Nephron (organoid): ENCODE measurements at regions not wholly inside any gene's neighbourhood (a gene's known extent, or its start where the extent isn't known, plus 50 kb on each side); places are given as distances from the start of the nearest gene placed in this dataset.

ENCODE experiments used
- H3K27ac Mint-ChIP-seq, 3 experiments: 2 replicates each; pipeline ENCODE4 v1.8.0; 2020; ENCODE audit warnings: mixed read lengths in 3 of 3, mild to moderate bottlenecking in 2 of 3, moderate library complexity in 1 of 3
- H3K27me3 Mint-ChIP-seq: 2 replicates; pipeline ENCODE4 v1.8.0; 2021; ENCODE audit warnings: low read depth, mild to moderate bottlenecking, moderate library complexity, mixed read lengths
- H3K36me3 Mint-ChIP-seq: 2 replicates; pipeline ENCODE4 v1.8.0; 2020; ENCODE audit warnings: low read depth, mixed read lengths
- H3K4me1 Mint-ChIP-seq: 2 replicates; pipeline ENCODE4 v1.8.0; 2020; ENCODE audit warnings: mixed read lengths
- H3K4me3 Mint-ChIP-seq, 3 experiments: 2 replicates each; pipeline ENCODE4 v1.8.0; 2020; ENCODE audit warnings: mild to moderate bottlenecking in 3 of 3, mixed read lengths in 3 of 3, moderate library complexity in 2 of 3
- H3K9me3 Mint-ChIP-seq: 2 replicates; pipeline ENCODE4 v1.8.0; 2020; ENCODE audit warnings: mixed read lengths
- TF ChIP-seq, protein P1 (sequence below), 3 experiments: fragments of 200-600 bp; sonication (generic); IDR thresholded peaks; one replicate each; pipeline ENCODE4 v1.5.0; 2021; ENCODE audit warnings: antibody characterized with exemption in 3 of 3; ENCODE audit not compliant: unreplicated experiment in 3 of 3

DNA sequence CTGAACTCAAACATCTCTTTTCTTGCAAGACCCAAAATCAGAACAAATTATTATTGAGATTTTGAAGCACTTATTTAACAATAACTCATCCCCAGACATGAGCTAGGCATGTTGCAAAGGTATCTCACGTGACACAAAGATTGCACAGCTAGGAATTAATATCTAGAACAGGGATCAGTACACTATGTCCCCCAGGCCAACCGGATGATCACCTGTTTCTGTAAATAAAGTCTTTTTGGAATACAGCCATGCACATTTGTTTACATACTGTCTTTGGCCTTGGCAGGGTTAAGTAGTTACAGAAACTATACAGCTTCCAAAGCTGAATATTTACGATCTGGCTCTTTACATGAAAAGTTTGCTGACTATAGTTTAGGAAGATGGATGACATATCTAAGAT is 287.7 kb downstream of the ACTL7B start:
- no peaks in the 10 kb centered on the region for H3K36me3 Mint-ChIP-seq
- H3K27me3 Mint-ChIP-seq: peaks cover 48% of the 10 kb centered on the region
- H3K4me3 Mint-ChIP-seq: no peak overlapping the region
- H3K27ac Mint-ChIP-seq: no peak overlapping the region
- H3K9me3 Mint-ChIP-seq: no peaks in the 10 kb centered on the region
- peaks cover 11% of the 10 kb centered on the region for H3K4me1 Mint-ChIP-seq
- TF ChIP-seq, protein P1, sequence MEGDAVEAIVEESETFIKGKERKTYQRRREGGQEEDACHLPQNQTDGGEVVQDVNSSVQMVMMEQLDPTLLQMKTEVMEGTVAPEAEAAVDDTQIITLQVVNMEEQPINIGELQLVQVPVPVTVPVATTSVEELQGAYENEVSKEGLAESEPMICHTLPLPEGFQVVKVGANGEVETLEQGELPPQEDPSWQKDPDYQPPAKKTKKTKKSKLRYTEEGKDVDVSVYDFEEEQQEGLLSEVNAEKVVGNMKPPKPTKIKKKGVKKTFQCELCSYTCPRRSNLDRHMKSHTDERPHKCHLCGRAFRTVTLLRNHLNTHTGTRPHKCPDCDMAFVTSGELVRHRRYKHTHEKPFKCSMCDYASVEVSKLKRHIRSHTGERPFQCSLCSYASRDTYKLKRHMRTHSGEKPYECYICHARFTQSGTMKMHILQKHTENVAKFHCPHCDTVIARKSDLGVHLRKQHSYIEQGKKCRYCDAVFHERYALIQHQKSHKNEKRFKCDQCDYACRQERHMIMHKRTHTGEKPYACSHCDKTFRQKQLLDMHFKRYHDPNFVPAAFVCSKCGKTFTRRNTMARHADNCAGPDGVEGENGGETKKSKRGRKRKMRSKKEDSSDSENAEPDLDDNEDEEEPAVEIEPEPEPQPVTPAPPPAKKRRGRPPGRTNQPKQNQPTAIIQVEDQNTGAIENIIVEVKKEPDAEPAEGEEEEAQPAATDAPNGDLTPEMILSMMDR (IDR thresholded peaks at IDR 0.05; ENCODE audit: unreplicated experiment in 3 of 3): no peak

DNA sequence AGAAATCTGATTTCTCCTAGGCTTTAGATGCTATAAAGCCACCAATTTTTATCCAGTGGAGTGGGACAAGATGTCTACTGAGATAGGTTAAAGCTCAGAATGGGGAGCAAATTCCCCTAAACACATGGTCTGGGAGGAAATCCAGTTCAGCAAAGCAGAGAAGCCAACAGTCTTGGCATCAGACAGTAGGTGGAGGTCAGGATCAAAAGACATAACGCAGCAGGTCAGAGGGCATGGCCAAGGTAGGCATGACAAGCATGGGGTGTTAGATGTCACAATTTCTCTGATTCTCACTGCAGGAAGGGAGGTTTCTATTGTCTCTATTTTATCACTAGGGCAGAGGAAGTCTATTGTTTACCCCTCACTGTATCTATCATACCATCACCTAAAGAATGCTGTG is 288.2 kb downstream of the ACTL7B start:
- no peaks in the 10 kb centered on the region for H3K36me3 Mint-ChIP-seq
- peaks cover 11% of the 10 kb centered on the region for H3K4me1 Mint-ChIP-seq
- TF ChIP-seq, protein P1 (IDR thresholded peaks at IDR 0.05; ENCODE audit: unreplicated experiment in 3 of 3): no peak
- peaks cover 47% of the 10 kb centered on the region for H3K27me3 Mint-ChIP-seq
- no peak overlapping the region for H3K4me3 Mint-ChIP-seq
- H3K27ac Mint-ChIP-seq: no peak overlapping the region
- H3K9me3 Mint-ChIP-seq: no peaks in the 10 kb centered on the region

DNA sequence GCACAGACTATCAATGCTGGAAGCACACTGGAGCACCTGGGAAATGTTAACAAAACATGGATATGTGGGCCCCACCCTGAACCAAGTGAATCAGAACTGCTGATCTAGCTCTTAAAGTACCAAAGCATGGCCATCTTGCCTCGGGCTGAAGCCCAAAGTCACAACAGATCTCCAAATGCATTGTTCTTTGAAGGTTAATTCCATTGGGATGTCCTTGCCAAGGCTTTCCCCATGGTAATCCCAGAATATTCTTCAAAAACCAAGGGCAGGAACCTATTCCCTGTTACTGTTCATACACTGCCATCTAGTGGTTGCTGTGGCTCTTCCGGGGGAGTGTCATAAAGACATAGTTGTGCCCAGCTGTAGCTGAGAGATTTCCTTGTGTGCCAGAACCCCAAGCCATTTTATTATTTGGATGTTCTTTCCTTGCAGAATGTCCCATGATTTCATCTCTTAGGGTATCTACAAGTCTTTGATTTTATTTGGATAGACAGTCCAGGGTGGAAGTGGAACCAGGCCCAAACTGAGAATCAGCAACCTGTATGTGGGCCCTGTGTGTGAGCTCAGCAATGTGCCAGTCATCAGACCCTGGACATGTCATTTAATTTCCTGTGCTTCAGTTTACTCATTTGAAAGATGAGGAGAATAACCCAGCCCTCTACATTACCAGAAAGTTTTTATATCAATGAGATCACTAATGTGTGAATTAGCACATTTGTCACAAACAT is 290.0 kb downstream of the ACTL7B start:
- TF ChIP-seq, protein P1 (IDR thresholded peaks at IDR 0.05; ENCODE audit: unreplicated experiment in 3 of 3): peak; percentile 87 to 91 (median 89)
- Mint-ChIP-seq H3K4me1 (peaks cover 11% of the 10 kb centered on the region), H3K27ac (peak overlapping the region in 1 of 3 experiments; percentile 7), H3K9me3 (no peaks in the 10 kb centered on the region), H3K27me3 (peaks cover 57% of the 10 kb centered on the region), H3K4me3 (no peak overlapping the region), H3K36me3 (no peaks in the 10 kb centered on the region)

DNA sequence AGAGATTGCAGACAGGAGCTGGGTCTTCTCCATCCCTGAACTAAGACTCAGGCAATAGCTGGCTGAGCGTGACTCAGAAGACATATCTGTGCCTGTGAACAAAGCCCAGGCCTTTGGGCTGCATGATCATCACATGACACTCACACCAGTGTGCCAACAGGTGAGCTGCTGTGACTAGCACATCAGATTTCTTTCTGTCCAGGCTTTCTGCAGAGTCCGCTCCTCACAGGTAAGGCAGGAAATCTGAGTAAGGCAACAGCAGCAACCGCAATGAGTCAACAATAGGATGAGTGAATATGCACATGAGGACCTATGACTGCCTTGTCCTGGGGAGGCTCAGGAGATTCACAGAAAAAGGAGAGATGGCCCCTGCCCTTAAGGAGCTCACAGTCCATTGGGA is 293.6 kb downstream of the ACTL7B start:
- no peaks in the 10 kb centered on the region for H3K36me3 Mint-ChIP-seq
- TF ChIP-seq, protein P1 (IDR thresholded peaks at IDR 0.05; ENCODE audit: unreplicated experiment in 3 of 3): no peak
- no peak overlapping the region for H3K4me3 Mint-ChIP-seq
- H3K9me3 Mint-ChIP-seq: no peaks in the 10 kb centered on the region
- no peaks in the 10 kb centered on the region for H3K4me1 Mint-ChIP-seq
- H3K27me3 Mint-ChIP-seq: peaks cover 49% of the 10 kb centered on the region
- H3K27ac Mint-ChIP-seq: no peak overlapping the region

DNA sequence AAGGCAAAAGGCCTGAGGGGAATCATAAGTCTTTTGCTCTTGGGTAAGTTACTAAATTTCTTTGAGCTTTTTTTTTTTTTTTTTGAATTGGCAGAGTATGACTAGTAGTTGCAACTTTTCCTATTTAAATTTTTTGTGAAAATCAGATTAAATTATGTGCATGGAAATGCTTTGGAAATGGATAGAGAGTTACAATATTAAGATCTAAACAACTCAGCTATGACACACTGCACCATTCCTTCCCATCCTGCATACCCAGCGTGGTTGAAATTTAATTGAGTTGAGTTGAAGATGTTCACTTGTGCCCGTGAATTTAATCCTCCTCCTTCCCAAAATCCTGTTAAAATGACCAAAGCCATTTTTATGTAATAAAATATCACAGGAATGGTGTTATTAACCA is 296.4 kb downstream of the ACTL7B start:
- Mint-ChIP-seq H3K27ac (no peak overlapping the region), H3K4me1 (no peaks in the 10 kb centered on the region), H3K9me3 (no peaks in the 10 kb centered on the region), H3K27me3 (peaks cover 37% of the 10 kb centered on the region), H3K36me3 (no peaks in the 10 kb centered on the region), H3K4me3 (no peak overlapping the region)
- TF ChIP-seq, protein P1 (IDR thresholded peaks at IDR 0.05; ENCODE audit: unreplicated experiment in 3 of 3): no peak

DNA sequence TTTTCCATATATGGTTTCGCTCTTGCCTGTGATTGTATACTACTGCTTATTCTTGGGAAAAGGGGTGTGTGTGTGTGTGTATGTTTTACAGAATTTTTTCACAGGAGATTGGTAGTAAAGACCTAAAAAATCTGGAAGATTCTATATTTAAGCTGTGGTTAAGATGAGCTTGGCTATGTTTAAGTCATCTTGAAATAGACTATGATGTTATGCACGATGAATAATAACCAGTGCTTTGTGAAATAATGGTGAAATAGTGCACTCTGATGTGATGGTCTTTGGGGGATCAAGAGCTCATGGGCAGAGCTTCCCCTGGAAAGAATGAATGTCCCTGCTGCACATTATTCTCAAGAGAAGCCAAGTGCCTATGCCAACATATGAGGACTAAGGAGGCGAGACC is 301.0 kb downstream of the ACTL7B start:
- TF ChIP-seq, protein P1 (IDR thresholded peaks at IDR 0.05; ENCODE audit: unreplicated experiment in 3 of 3): no peak
- H3K27me3 Mint-ChIP-seq: peaks cover 19% of the 10 kb centered on the region
- H3K4me3 Mint-ChIP-seq: no peak overlapping the region
- H3K9me3 Mint-ChIP-seq: no peaks in the 10 kb centered on the region
- H3K27ac Mint-ChIP-seq: no peak overlapping the region
- peaks cover 13% of the 10 kb centered on the region for H3K4me1 Mint-ChIP-seq
- no peaks in the 10 kb centered on the region for H3K36me3 Mint-ChIP-seq
